Stimulated activated CD8-positive, alpha-beta memory T cell treated with anti-CD3 and anti-CD28 coated beads, Interleukin-7, amount 100 ng/mL, for 4 hours (primary cell): ENCODE measurements at regions not wholly inside any gene's neighbourhood (a gene's known extent, or its start where the extent isn't known, plus 50 kb on each side); places are given as distances from the start of the nearest gene placed in this dataset.
"Not testable (repeated sequence)": the region's sequence is repeated elsewhere in the genome, so short reads cannot be mapped to it uniquely, and the experiment has no call there.

ENCODE experiments used
- DNase-seq, 2 donors: peaks; one replicate each; pipeline ENCODE4 v3.0.0-alpha.2; 2020; ENCODE audit warnings: low read depth in 2 of 2

DNA sequence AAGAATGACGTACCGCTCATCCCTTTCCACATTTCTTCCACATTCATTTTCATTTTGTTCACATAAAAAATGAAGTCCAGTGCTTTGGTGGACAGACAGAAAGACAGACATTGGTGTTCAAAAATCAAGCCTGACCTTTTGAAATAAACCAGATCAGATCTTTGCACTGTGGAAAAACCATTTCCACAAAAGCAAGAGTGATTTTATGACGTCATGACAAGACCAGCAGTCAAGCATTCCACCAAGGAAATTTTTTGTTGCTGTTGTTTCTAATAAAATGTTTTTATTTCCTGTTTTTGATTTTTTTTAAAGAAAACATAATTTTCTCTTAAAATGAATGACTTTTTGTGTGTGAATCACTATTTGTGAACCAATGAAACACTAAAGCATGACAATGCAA is 350.0 kb downstream of the KCNJ2 start:
- no peak for DNase-seq

DNA sequence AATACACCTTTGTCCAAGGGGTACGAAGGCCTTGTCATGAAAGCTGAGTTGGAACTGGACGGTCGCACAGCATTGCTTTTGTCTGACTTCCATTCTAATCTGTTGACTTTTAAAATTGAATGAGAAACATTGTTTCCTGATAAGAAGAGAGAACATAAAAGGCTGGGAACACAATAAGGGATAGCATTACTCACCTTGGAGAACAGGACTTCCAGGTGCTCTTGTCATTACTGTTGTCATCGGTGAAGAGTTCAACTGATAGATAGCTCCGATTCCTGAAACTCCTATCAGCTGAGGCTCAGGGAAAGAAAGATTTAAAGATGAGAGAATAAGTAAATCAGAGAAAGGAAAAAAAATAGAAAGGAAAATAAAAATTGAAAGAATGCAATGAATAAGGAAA is 351.1 kb downstream of the KCNJ2 start:
- no peak for DNase-seq

DNA sequence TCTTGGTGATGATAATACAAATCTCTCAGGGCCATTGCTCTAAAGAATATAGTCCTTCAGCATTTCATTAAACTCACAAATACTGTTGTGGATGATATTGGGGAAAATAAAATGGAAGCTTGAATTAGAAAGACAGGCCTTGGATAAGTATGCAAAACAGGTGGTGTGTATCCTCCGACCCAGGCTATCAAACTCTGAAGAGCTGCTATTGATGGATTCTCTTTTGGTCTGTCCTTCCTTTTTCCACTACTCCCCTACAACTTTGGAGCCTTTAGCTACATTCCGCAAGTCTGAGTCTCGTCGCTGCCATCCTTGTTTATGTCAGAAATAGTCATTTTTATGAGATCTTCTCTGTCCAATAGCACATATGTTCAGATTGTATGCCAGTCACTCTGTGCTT is 351.6 kb downstream of the KCNJ2 start:
- DNase-seq, result no peak

DNA sequence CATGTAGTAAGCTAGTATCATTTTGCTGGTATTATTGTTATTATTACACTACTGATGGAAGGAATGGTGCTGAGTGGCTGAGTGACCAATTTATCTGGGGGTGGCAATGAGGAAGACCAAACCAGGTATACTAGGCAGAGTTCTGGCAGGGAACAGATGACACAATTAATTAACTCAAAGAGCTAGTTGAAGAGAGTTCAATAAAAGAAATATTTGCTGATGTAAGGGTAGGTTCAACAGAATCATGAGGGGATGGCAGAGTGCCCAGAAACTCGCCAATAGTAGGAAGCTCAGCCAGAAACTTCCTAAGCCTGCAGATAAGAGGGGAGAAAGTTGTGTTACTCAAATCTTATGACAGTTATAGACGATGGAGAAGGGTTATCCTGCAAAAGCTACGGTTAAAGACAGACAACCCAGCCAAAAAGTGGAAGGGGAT is 352.5 kb downstream of the KCNJ2 start:
- DNase-seq, result no peak

DNA sequence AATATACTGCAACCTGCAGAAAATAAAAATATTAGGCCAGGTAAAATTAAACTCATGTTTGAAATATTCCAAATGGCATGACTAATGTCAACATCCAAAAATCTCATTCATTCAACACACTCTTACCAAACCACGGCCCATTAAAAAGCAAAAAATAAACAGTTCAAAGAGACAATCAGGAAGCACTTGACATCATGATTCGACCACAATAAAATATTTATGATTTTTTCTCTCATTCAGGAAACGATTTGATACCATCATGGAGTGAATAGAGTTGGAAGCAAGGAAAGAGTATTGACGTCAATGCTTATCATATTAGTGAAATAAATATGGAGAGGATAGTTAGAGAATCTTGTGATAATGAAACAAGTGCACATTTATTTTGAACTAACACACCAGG is 354.1 kb downstream of the KCNJ2 start:
- no peak for DNase-seq

DNA sequence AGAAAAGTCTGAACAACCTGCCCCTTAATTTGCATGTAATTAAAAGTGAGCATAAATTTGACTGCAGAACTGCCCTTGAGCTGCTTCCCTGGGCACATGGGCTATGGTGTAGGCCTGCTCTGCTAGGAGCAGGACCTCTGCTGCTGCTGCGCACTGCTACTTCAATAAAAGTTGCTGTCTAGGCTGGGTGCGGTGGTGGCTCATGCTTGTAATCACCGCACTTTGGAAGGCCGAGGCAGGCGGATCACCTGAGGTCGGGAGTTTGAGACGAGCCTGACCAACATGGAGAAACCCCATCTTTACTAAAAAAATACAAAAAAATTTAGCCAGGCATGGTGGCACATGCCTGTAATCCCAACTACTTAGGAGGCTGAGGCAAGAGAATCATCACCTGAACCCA is 355.7 kb downstream of the KCNJ2 start:
- DNase-seq, result not testable (repeated sequence)

DNA sequence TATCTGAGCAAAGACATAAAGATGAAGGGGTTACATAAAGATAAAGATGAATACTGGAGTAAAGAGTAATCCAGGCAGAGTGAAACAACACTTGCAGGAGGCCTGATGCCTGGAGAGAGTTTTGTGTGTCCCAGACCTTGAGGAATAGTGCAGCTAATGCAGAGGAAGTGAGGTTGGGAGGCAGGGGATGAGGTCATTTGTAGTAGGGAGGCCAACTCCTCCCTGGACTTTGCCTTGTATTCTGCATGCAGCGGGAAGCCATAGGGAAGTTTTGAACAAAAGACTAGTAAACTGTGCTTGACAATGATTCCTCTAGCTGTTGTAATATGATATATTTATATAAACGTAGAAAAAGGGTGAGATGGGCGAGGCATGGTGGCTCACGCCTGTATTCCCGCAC is 356.6 kb downstream of the KCNJ2 start:
- DNase-seq, result no peak

DNA sequence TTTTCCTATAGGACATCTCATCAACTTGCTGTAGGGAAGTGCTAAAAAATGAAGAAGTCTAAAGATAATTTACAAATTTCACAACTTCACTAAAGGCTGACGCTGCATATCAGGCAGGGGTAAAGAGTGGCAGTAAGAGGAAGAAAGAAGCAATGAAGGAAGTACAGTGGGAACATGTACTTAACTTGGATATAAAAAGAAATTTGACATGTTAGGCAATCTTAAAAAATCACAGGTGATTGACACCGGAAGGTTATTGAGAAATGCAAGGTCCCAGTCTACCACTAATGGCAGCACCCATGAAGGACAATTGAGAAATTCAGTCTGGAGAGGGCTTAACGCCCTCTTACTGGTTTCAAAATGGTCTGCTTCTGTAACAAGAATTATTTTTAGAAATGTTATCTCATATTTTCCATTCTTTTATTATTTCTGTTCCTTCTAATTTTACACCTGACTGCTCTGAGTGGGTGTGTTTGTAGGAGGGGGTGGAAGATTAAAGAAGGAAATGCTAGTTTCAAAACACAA is 358.1 kb downstream of the KCNJ2 start:
- no peak for DNase-seq

DNA sequence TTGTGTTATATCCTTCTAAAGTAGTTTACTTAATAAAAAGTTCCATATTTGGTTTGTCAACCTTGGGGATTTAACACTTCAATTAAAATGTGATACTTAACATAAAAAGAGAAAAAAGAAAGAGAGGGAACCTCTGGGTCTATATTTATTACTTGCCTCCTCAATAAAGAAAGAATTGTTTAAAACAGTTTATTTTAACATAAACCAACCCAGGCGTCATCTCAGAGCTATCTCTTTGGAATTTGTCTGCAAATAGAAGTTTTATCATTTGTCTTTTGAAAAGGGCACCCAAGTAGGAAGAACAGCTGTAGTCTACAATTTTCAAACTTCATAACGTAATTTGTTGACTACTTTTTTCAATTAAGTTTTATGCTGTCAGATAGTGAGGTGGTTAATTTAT is 364.1 kb downstream of the KCNJ2 start:
- DNase-seq, result no peak

DNA sequence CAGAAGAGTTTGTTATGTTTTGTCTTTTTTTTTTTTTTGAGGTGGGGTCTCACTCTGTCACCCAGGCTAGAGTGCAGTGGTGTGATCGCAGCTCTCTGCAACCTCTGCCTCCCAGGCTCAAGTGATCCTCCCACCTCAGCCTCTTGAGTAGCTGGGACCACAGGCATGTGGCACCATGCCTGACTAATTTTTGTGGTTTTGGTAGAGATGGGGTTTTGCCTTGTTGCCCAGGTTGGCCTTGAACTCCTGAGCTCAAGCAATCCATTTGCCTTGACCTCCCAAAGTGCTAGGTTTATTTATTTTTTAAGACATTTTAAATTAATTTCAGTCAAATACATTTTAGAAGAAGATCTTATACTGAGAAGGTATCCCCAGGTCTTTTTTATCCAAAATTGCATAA is 366.7 kb downstream of the KCNJ2 start:
- no peak for DNase-seq

DNA sequence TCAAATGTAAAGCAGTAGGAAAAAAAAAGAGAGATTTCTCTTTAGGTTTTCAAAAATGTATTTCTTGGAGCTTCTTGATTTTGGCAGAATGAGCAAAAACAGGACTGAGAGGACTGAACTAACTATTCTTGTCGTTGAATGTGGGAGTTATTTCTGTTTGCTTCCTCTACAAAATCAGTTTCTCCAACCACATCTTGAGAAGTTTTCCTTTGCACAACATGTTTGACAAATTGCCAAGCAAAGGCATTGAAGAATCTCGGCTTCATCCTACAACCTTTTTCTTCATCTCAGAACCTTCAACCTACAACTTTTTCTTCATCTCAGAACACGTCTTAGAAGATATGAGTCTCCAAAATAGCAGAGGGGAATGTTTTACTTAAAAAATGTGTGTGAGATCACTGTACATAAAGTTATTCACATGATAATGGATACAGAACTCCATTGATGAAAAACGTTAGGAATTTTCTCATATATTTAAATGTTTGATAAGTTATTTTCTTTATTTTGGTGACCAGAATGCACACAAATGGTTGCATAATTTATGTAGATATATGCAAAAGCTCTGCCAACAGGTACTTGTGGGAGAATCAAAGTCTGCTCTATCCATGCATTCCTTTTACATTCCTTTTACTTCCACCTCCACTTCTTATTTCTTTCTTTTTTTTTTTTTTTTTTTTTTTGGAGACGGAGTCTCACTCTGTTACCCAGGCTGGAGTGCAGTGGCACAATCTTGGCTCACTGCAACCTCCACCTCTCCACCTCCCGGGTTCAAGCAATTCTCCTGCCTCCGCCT is 370.0 kb downstream of the KCNJ2 start:
- no peak for DNase-seq

DNA sequence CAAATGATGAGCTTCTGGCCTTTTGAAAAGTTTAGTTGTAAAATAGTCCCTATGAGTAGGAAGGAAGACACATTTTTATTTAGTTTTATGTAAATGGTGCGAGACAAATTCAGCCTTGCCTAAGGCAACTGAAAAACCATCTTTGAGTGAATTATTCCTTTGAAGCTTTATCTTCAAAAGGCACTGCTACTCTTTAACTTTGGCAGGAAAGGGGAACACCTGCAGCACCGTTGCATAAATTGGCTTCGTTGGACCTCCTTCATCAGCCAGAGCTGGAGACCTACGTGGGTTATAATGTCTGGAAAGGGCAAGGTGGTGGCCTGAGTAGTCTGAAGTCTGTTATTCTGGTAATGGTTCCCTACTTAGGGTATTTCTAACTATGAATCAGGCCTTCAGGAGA is 373.5 kb downstream of the KCNJ2 start:
- no peak for DNase-seq

DNA sequence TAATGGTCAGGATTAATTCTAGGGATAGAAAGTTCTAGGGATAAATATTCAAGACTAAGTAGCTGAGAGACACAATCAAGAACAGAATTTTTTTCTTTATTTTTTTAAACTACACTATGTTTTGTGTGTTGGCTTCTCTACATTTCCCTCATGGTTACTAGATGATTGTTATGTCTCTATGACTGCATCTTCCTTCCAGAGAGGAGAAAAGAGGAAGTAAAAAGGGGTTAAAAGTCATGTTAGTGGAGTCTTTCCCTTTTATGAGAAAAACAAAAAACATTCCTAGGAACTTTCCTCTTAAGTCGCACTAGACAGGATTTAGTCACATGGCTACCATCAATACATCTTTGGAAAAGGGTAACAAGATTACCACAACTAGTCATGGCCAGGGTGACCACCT is 375.0 kb downstream of the KCNJ2 start:
- DNase-seq, result no peak

DNA sequence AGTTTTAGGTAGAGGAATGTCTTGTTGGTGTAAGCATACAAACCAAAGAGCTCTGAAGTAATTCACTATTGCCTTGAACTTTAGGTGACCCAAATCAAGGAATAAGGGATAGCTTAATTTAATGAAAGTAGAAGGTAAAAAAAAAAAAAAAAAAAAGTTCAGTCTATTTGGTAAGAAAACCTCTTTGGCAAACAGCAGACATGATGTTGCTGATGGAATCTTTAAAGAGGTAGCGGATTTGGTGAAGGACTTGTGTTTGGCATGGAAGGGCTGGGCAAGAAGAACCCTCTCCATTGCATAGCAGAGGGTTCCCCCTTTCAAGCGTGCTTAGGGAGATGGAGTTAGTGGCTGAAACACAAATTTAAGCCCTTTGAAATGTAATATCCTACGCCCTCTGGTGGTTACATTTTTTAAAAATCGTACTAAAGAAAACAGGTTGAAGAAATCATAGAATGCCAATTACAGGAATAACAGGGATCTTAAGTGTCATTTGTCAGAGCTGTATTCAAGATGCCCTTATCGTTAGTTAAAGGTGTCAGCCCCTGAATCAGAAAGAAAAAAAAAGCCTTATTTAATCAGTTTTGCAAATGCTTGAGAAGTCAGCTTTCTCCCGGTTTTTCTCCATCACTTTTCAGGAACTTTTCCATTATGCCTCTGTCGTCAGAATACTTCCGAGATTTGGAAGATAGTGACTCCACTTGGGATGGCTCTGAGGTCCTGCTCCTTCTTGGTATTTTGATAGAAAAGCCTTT is 383.1 kb downstream of the KCNJ2 start:
- DNase-seq, result no peak

DNA sequence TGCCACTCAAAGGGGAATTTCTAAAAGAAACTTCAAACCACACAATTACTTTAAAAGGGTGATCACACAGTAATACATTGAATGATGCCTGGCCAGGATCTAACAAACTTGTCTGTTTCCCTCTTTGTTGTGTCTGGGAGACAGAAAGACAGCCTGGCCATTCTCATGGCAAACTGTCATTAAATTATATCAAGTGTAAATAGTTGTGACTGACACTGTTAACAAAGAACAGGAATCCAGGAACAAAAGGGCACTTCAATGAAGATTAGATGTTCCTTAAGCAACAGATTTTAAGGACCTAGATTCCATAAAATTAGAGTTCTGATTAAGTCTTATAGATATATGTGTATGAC is 383.6 kb downstream of the KCNJ2 start:
- DNase-seq, result no peak

DNA sequence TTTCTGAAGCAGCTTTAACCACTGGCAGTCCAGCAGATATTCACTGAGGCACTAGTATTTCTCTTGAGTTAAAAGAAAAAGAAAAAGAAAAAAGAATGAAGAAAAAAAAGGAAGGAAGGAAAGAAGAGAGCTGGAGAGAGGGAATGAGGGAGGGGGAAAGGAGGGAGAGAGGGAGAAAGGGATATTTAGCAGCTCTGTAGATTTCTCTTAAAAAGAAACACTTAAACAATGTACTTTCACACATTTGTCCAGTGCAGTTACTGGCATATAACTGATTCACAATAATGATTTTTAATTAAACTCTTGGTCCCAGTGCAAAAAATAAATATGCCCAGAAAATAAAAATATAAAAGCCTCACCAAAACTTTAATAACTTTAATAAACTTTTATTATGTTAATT is 386.4 kb downstream of the KCNJ2 start:
- DNase-seq, result no peak

DNA sequence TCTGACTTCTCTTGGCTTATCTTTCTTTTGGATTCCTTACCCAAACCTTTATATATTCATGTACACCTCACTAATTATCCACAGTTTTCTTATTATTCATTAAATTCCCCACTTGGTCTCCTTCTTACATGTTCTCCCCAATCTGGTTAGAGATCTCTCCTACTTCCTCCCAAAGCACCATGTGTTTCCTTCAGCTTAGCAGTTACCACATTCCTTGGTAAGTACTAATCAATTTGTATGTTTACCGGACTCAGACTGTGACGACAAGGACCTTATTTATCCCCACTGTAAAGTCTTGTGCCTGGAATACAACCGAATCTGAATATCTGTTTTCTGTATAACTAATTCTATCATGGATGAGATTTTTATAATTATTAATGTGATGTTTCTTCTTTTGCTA is 389.5 kb downstream of the KCNJ2 start:
- no peak for DNase-seq

DNA sequence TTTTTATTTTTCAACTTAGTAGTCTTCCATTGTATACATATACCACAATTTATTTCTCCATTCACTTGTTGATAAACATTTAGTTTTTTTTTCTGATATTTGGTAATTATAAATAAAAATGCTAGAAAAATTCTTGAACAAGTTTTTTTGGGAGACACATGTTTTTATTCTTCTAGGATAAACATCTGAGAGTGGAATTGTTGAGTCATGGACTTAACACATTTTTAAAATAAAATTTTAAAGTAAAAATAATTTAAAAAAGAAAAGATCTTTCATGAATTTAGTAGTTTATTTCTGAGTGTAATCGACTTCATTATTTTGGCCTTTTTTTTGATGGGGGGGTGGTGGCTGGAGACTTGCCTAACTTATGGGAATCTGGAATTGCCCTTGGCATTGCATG is 391.1 kb downstream of the KCNJ2 start:
- no peak for DNase-seq

DNA sequence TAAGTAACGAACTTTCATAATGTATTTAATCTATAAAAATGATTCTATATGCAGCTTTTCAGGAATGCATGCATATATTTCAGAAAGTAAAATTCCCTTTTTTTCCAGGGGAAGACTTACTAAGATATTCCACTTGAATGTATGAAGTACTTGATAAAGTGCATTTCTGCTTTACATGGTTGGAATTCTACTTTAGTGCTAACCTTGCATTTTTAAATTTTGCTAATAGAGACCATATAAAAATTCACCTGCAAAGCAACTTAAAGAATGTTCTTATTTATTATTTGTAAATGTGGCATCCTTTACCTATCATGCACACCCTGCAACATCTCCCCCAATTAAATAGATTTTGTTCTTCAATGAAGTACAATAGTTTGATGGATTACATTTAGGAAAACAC is 392.8 kb downstream of the KCNJ2 start:
- DNase-seq, result no peak

DNA sequence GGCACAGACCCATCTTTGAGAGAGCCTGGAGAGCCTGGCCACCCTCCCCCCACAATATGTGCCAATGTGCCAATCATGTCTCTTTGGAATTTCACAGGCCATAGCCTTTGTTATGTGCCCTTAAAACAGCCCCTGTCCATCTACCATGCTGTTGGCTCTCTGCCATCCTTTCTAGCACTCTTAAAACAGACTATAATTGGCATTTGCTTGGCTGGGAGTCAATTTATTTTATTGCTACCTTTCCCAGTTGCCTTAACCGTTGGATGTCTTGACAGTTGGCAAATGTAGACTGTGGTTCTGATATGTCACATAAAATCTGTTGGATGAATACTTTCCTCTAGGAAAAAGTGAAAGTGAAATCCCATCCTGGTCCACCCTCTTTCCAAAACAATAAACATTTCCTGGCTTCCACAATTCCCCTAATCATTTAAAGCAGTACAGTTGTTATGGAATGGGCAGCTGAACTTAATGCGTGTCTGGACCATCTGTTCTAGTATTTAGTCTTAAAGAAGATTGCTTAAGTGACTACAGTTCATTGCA is 394.0 kb downstream of the KCNJ2 start:
- no peak for DNase-seq

DNA sequence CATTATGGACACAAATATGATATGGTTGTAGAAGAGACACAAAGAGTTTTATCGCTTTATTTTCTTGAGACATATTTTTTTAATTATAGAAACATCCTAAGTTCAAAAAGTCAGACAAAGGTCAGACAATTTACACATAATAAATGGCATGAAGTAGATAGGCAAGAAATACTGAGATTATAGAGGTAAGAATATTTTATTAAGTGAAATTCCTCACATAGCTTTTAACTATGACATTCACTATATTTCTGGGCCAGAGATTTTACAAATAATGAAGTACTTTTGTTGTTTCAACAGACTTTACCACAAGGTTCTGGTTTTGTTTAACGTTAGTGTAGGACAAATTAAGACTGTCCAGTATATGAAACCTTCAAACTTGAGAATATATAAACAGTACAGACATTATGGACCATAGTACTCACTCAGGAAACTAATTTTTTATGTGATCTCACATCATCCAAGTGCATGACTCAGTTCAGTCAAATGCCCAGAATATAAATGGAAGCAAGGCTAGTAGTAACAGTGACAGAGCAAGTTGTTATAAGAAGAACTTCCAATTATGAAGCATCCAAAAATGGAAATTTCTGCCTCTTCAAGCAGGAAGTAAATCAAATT is 394.8 kb downstream of the KCNJ2 start:
- no peak for DNase-seq

DNA sequence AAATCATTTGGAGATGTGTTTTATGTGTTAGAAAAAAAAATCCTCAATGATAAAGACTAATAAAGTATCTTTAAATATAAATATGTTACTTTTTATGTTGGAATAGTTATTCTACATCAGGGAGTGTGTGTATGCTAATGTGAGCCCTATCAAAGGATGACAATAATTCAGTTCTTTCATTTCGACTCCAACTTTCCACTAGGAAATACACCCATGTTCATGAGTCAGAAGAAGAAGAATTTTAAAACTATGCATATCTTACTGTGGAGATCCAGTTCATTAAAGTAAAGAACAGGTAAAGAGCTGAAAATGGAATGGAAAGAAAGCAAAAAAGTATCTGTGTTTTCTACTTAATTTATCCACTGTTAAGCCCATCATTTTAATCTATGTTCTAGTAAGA is 399.8 kb downstream of the KCNJ2 start:
- DNase-seq, result no peak

DNA sequence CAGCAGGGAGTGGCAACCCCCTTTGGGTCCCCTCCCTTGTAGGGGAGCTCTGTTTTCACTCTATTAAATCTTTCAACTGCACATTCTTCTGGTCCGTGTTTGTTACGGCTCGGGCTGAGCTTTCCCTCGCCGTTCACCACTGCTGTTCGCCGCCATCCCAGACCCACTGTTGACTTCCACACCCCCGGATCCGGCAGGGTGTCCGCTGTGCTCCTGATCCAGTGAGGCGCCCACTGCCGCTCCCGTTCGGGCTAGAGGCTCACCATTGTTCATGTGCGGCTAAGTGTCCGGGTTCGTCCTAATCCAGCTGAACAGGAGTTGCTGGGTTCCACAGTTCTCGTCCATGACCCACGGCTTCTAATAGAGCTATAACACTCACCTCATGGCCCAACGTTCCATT is 408.1 kb downstream of the KCNJ2 start:
- no peak for DNase-seq
